ENCODE measurements at regions not wholly inside any gene's neighbourhood (a gene's known extent, or its start where the extent isn't known, plus 50 kb on each side); places are given as distances from the start of the nearest gene placed in this dataset.

- no peaks in the 10 kb centered on the region for H3K36me3 Mint-ChIP-seq (ENCODE audit: low read depth)
- H3K27ac Mint-ChIP-seq, result no peak overlapping the region
- no peak overlapping the region for H3K4me3 Mint-ChIP-seq
- H3K4me1 Mint-ChIP-seq (ENCODE audit: low read depth), result no peaks in the 10 kb centered on the region
- H3K27me3 Mint-ChIP-seq (ENCODE audit: low read depth), result no peaks in the 10 kb centered on the region
- peaks cover 6% of the 10 kb centered on the region for H3K9me3 Mint-ChIP-seq
These were observed 756.7 kb downstream of the NR2F2 start for GRCh38 chr15:97087006-97087741.

- no peak overlapping the region for H3K4me3 Mint-ChIP-seq
- H3K36me3 Mint-ChIP-seq (ENCODE audit: low read depth), result no peaks in the 10 kb centered on the region
- no peaks in the 10 kb centered on the region for H3K27me3 Mint-ChIP-seq (ENCODE audit: low read depth)
- H3K27ac Mint-ChIP-seq, result no peak overlapping the region
- no peaks in the 10 kb centered on the region for H3K9me3 Mint-ChIP-seq
- H3K4me1 Mint-ChIP-seq (ENCODE audit: low read depth), result no peaks in the 10 kb centered on the region
These were observed 760.6 kb downstream of the NR2F2 start for GRCh38 chr15:97091093-97091492.

GRCh38 chr15:97092656-97093055 is 762.2 kb downstream of the NR2F2 start:
- H3K36me3 Mint-ChIP-seq (ENCODE audit: low read depth), result no peaks in the 10 kb centered on the region
- H3K4me1 Mint-ChIP-seq (ENCODE audit: low read depth), result no peaks in the 10 kb centered on the region
- H3K4me3 Mint-ChIP-seq, result no peak overlapping the region
- peaks cover 1% of the 10 kb centered on the region for H3K9me3 Mint-ChIP-seq
- no peak overlapping the region for H3K27ac Mint-ChIP-seq
- H3K27me3 Mint-ChIP-seq (ENCODE audit: low read depth), result no peaks in the 10 kb centered on the region

GRCh38 chr15:97096303-97096835 is 765.9 kb downstream of the NR2F2 start:
- no peak overlapping the region for H3K27ac Mint-ChIP-seq
- H3K27me3 Mint-ChIP-seq (ENCODE audit: low read depth), result no peaks in the 10 kb centered on the region
- H3K36me3 Mint-ChIP-seq (ENCODE audit: low read depth), result no peaks in the 10 kb centered on the region
- H3K4me1 Mint-ChIP-seq (ENCODE audit: low read depth), result no peaks in the 10 kb centered on the region
- H3K9me3 Mint-ChIP-seq, result peaks cover 15% of the 10 kb centered on the region
- no peak overlapping the region for H3K4me3 Mint-ChIP-seq

GRCh38 chr15:97099040-97099439 is 768.5 kb downstream of the NR2F2 start:
- Mint-ChIP-seq H3K4me1 (ENCODE audit: low read depth) (no peaks in the 10 kb centered on the region), H3K36me3 (ENCODE audit: low read depth) (no peaks in the 10 kb centered on the region), H3K9me3 (peaks cover 17% of the 10 kb centered on the region), H3K4me3 (no peak overlapping the region), H3K27ac (no peak overlapping the region), H3K27me3 (ENCODE audit: low read depth) (no peaks in the 10 kb centered on the region)

- H3K27me3 Mint-ChIP-seq (ENCODE audit: low read depth), result no peaks in the 10 kb centered on the region
- no peak overlapping the region for H3K4me3 Mint-ChIP-seq
- no peaks in the 10 kb centered on the region for H3K4me1 Mint-ChIP-seq (ENCODE audit: low read depth)
- no peaks in the 10 kb centered on the region for H3K36me3 Mint-ChIP-seq (ENCODE audit: low read depth)
- H3K9me3 Mint-ChIP-seq, result peaks cover 19% of the 10 kb centered on the region
- no peak overlapping the region for H3K27ac Mint-ChIP-seq
These were observed 771.1 kb downstream of the NR2F2 start for GRCh38 chr15:97101572-97101971.

GRCh38 chr15:97114900-97115760 is 784.6 kb downstream of the NR2F2 start:
- no peak overlapping the region for H3K27ac Mint-ChIP-seq
- H3K36me3 Mint-ChIP-seq (ENCODE audit: low read depth), result no peaks in the 10 kb centered on the region

GRCh38 chr15:97115761-97116070 is 785.2 kb downstream of the NR2F2 start:
- Mint-ChIP-seq H3K4me3 (no peak overlapping the region), H3K27me3 (ENCODE audit: low read depth) (no peaks in the 10 kb centered on the region), H3K4me1 (ENCODE audit: low read depth) (no peaks in the 10 kb centered on the region), H3K36me3 (ENCODE audit: low read depth) (no peaks in the 10 kb centered on the region), H3K27ac (no peak overlapping the region), H3K9me3 (peaks cover 11% of the 10 kb centered on the region)

More at GRCh38 chr15:97114900-97115760, 784.6 kb downstream of the NR2F2 start:
- Mint-ChIP-seq H3K4me3 (no peak overlapping the region), H3K27me3 (ENCODE audit: low read depth) (no peaks in the 10 kb centered on the region), H3K4me1 (ENCODE audit: low read depth) (no peaks in the 10 kb centered on the region), H3K9me3 (peaks cover 7% of the 10 kb centered on the region)

- H3K27ac Mint-ChIP-seq, result no peak overlapping the region
- no peak overlapping the region for H3K4me3 Mint-ChIP-seq
- no peaks in the 10 kb centered on the region for H3K36me3 Mint-ChIP-seq (ENCODE audit: low read depth)
- H3K4me1 Mint-ChIP-seq (ENCODE audit: low read depth), result no peaks in the 10 kb centered on the region
- H3K27me3 Mint-ChIP-seq (ENCODE audit: low read depth), result no peaks in the 10 kb centered on the region
- peaks cover 14% of the 10 kb centered on the region for H3K9me3 Mint-ChIP-seq
These were observed 794.3 kb downstream of the NR2F2 start for GRCh38 chr15:97124790-97125189.

- no peaks in the 10 kb centered on the region for H3K36me3 Mint-ChIP-seq (ENCODE audit: low read depth)
- no peak overlapping the region for H3K27ac Mint-ChIP-seq
- H3K4me3 Mint-ChIP-seq, result no peak overlapping the region
- H3K4me1 Mint-ChIP-seq (ENCODE audit: low read depth), result no peaks in the 10 kb centered on the region
- H3K27me3 Mint-ChIP-seq (ENCODE audit: low read depth), result no peaks in the 10 kb centered on the region
- H3K9me3 Mint-ChIP-seq, result peaks cover 17% of the 10 kb centered on the region
These were observed 796.2 kb downstream of the NR2F2 start for GRCh38 chr15:97126553-97127233.

GRCh38 chr15:97129674-97130073 is 799.2 kb downstream of the NR2F2 start:
- Mint-ChIP-seq H3K9me3 (peaks cover 26% of the 10 kb centered on the region), H3K27me3 (ENCODE audit: low read depth) (no peaks in the 10 kb centered on the region), H3K27ac (no peak overlapping the region), H3K4me1 (ENCODE audit: low read depth) (no peaks in the 10 kb centered on the region), H3K4me3 (no peak overlapping the region), H3K36me3 (ENCODE audit: low read depth) (no peaks in the 10 kb centered on the region)

- H3K36me3 Mint-ChIP-seq (ENCODE audit: low read depth), result no peaks in the 10 kb centered on the region
- no peaks in the 10 kb centered on the region for H3K27me3 Mint-ChIP-seq (ENCODE audit: low read depth)
- H3K27ac Mint-ChIP-seq, result no peak overlapping the region
- no peak overlapping the region for H3K4me3 Mint-ChIP-seq
- H3K4me1 Mint-ChIP-seq (ENCODE audit: low read depth), result no peaks in the 10 kb centered on the region
- H3K9me3 Mint-ChIP-seq, result peaks cover 11% of the 10 kb centered on the region
These were observed 809.7 kb downstream of the NR2F2 start for GRCh38 chr15:97140216-97140615.

GRCh38 chr15:97141360-97141759 is 810.9 kb downstream of the NR2F2 start:
- Mint-ChIP-seq H3K9me3 (peaks cover 6% of the 10 kb centered on the region), H3K36me3 (ENCODE audit: low read depth) (no peaks in the 10 kb centered on the region), H3K4me3 (no peak overlapping the region), H3K27ac (no peak overlapping the region), H3K27me3 (ENCODE audit: low read depth) (no peaks in the 10 kb centered on the region), H3K4me1 (ENCODE audit: low read depth) (no peaks in the 10 kb centered on the region)

- Mint-ChIP-seq H3K4me3 (no peak overlapping the region), H3K9me3 (peaks cover 3% of the 10 kb centered on the region), H3K4me1 (ENCODE audit: low read depth) (no peaks in the 10 kb centered on the region), H3K36me3 (ENCODE audit: low read depth) (no peaks in the 10 kb centered on the region), H3K27ac (no peak overlapping the region), H3K27me3 (ENCODE audit: low read depth) (no peaks in the 10 kb centered on the region)
These were observed 811.4 kb downstream of the NR2F2 start for GRCh38 chr15:97141871-97142270.
